Right lobe of liver (tissue), 6 donors: ENCODE measurements at regions not wholly inside any gene's neighbourhood (a gene's known extent, or its start where the extent isn't known, plus 50 kb on each side); places are given as distances from the start of the nearest gene placed in this dataset.
"Not testable (repeated sequence)": the region's sequence is repeated elsewhere in the genome, so short reads cannot be mapped to it uniquely, and the experiment has no call there.

ENCODE experiments used
- ATAC-seq, 4 donors: fragments of 200-7000 bp; cut with Tn5 transposase; one replicate each; pipeline ENCODE4 v1.9.1; 2020; ENCODE audit warnings: mild to moderate bottlenecking in 4 of 4, moderate library complexity in 4 of 4
- DNase-seq, 3 donors: peaks; one replicate each; pipeline ENCODE4 v3.0.0-alpha.2; 2020
- H3K27ac ChIP-seq, 3 donors: fragments of 200-600 bp; one replicate each; pipeline ENCODE4 v1.8.0; 2022
- H3K27me3 ChIP-seq, 2 donors: fragments of 200-600 bp; one replicate each; pipeline ENCODE4 v1.8.0; 2022
- H3K36me3 ChIP-seq, 4 donors: fragments of 200-600 bp; sonication (generic) in 1 of 4; one replicate each; pipeline versions ENCODE4 v1.5.1 to v1.8.0; 2017 to 2022; ENCODE audit warnings: control low read depth in 1 of 4
- H3K4me1 ChIP-seq, 4 donors: fragments of 200-600 bp; sonication (generic) in 1 of 4; one replicate each; pipeline versions ENCODE4 v1.5.1 to v1.8.0; 2017 to 2022; ENCODE audit warnings: control low read depth in 1 of 4
- H3K4me3 ChIP-seq, 3 donors: fragments of 200-600 bp; one replicate each; pipeline ENCODE4 v1.8.0; 2022
- H3K9me3 ChIP-seq, 4 donors: fragments of 200-600 bp; sonication (generic) in 1 of 4; one replicate each; pipeline versions ENCODE4 v1.5.1 to v1.8.0; 2017 to 2022; ENCODE audit warnings: control low read depth in 1 of 4
- CTCF ChIP-seq, 4 donors: fragments of 200-600 bp in 3 of 4; fragments of 450-650 bp in 1 of 4; IDR thresholded peaks; one replicate each; pipeline versions ENCODE4 v1.5.1 to v1.8.0; 2016 to 2022; ENCODE audit warnings: antibody characterized with exemption in 4 of 4, mild to moderate bottlenecking in 2 of 4
- POLR2A ChIP-seq: fragments of 450-650 bp; IDR thresholded peaks from one replicate; pipeline ENCODE4 v1.6.1; 2017; ENCODE audit warnings: antibody characterized with exemption, mild to moderate bottlenecking
- WGBS: methylation state at CpG from one replicate; pipeline ENCODE4 v1.1.6; 2018; ENCODE audit warnings: low coverage, low lambda C conversion rate; ENCODE audit not compliant: insufficient coverage; ENCODE audit errors: missing lambda C conversion rate; 5-methylcytosine and 5-hydroxymethylcytosine counted together
- intact Hi-C, 2 donors: fragments of 100-400 bp; cut with DNase I; formaldehyde crosslinking; loops; one replicate each; pipeline versions ENCODE4 v1.11.2 to v1.14.1; 2022
- donor health status: DM: no; HTN: yes; CAD: no.
- donor health status: DM: no; HTN: no; CAD: no.
- donor health status: DM: no; HTN: no; CAD: no.
- donor health status: DM: no; HTN: yes; CAD: no.
- donor health status: DM: no; HTN: yes; CAD: no.

DNA sequence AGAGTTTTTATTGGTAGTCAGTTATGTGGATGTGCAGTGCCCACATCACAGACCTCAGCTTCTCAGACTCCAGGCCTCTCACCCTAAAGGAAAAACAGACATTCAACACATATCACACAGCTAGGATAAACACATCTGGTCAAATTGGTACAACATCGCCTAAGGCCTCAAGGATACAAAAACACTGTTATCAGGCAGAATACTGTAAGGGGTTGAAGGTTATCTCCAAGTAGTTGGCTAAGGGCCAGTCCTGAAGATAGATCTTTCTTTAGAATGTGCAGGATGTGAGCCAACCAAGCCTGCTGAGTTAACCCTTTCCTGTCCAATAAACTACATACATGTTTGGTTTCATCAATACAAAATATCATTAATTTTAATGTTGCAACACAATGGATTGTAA is 308.4 kb upstream of the GJE1 start:
- Histone ChIP-seq H3K4me1 (no peaks in the 10 kb centered on the region), H3K27me3 (no peaks in the 10 kb centered on the region), H3K27ac (no peak overlapping the region), H3K9me3 (no peaks in the 10 kb centered on the region), H3K4me3 (no peak overlapping the region), H3K36me3 (no peaks in the 10 kb centered on the region)
- TF ChIP-seq POLR2A (no peak), CTCF (IDR thresholded peaks at IDR 0.05) (no peak)
- intact Hi-C loops, result no loop called here
- WGBS, result 88% methylated on average over 1 of the region's 1 CpG
- ATAC-seq, result no peak
- DNase-seq, result no peak

DNA sequence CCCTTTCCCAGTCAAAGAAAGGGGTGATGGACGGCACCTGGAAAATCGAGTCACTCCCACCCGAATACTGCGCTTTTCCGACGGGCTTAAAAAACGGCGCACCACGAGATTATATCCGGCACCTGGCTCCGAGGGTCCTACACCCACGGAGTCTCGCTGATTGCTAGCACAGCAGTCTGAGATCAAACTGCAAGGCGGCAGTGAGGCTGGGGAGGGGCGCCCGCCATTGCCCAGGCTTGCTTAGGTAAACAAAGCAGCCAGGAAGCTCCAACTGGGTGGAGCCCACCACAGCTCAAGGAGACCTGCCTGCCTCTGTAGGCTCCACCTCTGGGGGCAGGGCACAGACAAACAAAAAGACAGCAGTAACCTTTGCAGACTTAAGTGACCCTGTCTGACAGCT is 317.7 kb upstream of the GJE1 start:
- H3K36me3 ChIP-seq, DNase-seq, intact Hi-C loops, H3K4me3 ChIP-seq, H3K27ac ChIP-seq, H3K27me3 ChIP-seq, ATAC-seq, H3K4me1 ChIP-seq, H3K9me3 ChIP-seq: not testable (repeated sequence)
- WGBS, result no CpG with 5 or more reads among the region's 16 CpGs

DNA sequence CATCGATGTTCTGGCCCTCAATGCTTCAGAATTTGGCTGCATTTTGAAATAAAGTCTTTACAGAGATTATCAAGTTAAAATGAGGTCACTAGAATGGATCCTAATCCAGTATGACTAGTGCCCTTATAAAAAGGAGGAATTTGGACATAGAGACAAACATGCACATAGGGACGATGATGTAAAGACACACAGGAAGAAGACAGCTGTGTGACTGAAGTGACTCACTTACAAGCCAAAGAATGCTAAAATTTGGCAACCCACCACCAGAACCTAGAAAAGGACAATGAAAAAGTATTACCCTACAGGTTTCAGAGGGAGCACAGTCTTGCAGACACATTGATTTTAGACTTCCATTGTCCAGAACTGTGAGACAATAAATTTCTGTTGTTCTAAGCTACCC is 322.8 kb upstream of the GJE1 start:
- 44% methylated on average over 2 of the region's 2 CpGs for WGBS
- no peak for DNase-seq
- Histone ChIP-seq H3K27ac (no peak overlapping the region), H3K9me3 (no peaks in the 10 kb centered on the region), H3K4me1 (no peaks in the 10 kb centered on the region), H3K27me3 (no peaks in the 10 kb centered on the region), H3K36me3 (no peaks in the 10 kb centered on the region), H3K4me3 (no peak overlapping the region)
- intact Hi-C loops, result no loop called here
- ATAC-seq, result no peak
- no peak for TF ChIP-seq POLR2A
- no peak for TF ChIP-seq CTCF (IDR thresholded peaks at IDR 0.05)

DNA sequence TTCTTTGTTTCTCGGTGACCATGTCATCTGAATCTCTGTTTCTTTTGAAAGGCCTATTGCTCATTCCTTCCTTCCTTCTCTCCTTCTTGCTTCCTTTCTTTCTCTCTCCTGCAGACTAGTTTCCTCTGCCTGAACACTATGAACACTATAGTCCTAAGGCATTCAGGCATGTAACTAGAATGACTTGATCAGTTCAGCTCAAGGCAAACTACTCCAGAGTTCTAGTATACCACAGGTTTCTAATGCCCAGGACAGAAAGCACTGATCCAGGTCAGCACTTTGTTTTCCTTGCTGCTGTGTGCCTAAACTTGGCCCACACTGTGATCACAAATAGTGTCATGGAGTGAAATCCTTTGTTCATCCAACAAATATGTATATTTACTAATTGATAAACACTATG is 324.1 kb upstream of the GJE1 start:
- no peak for ATAC-seq
- Histone ChIP-seq H3K36me3 (no peaks in the 10 kb centered on the region), H3K4me3 (no peak overlapping the region), H3K9me3 (no peaks in the 10 kb centered on the region), H3K4me1 (no peaks in the 10 kb centered on the region), H3K27ac (no peak overlapping the region), H3K27me3 (no peaks in the 10 kb centered on the region)
- 80% methylated on average over 1 of the region's 1 CpG for WGBS
- intact Hi-C loops, result no loop called here
- TF ChIP-seq POLR2A, result no peak
- no peak for TF ChIP-seq CTCF (IDR thresholded peaks at IDR 0.05)
- DNase-seq, result no peak

DNA sequence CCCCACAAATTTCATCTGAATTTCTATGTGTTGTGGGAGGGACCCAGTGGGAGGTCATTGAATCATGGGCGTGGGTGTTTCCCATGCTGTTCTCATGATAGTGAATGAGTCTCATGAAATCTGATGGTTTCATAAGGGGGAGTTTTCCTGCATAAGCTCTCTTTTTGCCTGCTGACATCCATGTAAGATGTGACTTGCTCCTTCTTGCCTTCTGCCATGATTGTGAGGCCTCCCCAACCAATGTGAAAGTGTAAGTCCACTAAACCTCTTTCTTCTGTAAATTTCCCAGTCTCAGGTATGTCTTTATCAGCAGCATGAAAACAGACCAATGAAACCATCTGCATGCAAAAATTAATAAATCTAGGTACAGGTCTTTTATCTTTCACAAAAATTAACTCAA is 331.8 kb upstream of the GJE1 start:
- H3K4me1 ChIP-seq, H3K9me3 ChIP-seq, ATAC-seq, H3K4me3 ChIP-seq, DNase-seq, intact Hi-C loops, H3K36me3 ChIP-seq, H3K27me3 ChIP-seq, H3K27ac ChIP-seq: not testable (repeated sequence)
- WGBS, result no CpG with 5 or more reads among the region's 1 CpG

- Histone ChIP-seq H3K27ac (no peak overlapping the region), H3K4me3 (no peak overlapping the region), H3K36me3 (no peaks in the 10 kb centered on the region), H3K4me1 (peaks cover 0 to 4% (median 0%) of the 10 kb centered on the region in 4 donors), H3K27me3 (no peaks in the 10 kb centered on the region), H3K9me3 (no peaks in the 10 kb centered on the region)
- TF ChIP-seq POLR2A, result no peak
- no peak for TF ChIP-seq CTCF (IDR thresholded peaks at IDR 0.05)
- ATAC-seq (no peak), DNase-seq (no peak)
- WGBS, result 84% methylated on average over 1 of the region's 1 CpG
- intact Hi-C loops, result no loop called here
These were observed 341.8 kb upstream of the GJE1 start for GRCh38 chr6:141790921-141791320.
